ENCODE measurements at regions not wholly inside any gene's neighbourhood (a gene's known extent, or its start where the extent isn't known, plus 50 kb on each side); places are given as distances from the start of the nearest gene placed in this dataset.

GRCh38 chr4:54588404-54588803, 69.4 kb upstream of the KIT start (continued):
- TF ChIP-seq ZNF143 (CRISPR knock-in tag; IDR thresholded peaks at IDR 0.05) (no peak), HDAC1 (IDR thresholded peaks at IDR 0.05) (no peak), NR2C1 (IDR thresholded peaks at IDR 0.05) (no peak), NR2C1 (tag; IDR thresholded peaks at IDR 0.05) (no peak), BRD4 (IDR thresholded peaks at IDR 0.05) (no peak), ZBTB2 (IDR thresholded peaks at IDR 0.05) (no peak), ZNF184 (CRISPR knock-in tag; IDR thresholded peaks at IDR 0.05) (no peak), PHF8 (IDR thresholded peaks at IDR 0.05; ENCODE audit: borderline replicate concordance, low read length) (no peak), THRB (CRISPR knock-in tag; conservative IDR thresholded peaks at IDR 0.05) (no peak), POU5F1 (IDR thresholded peaks at IDR 0.05; ENCODE audit: borderline replicate concordance, low read depth, low read length, partially characterized antibody) (no peak), ZFPM2 (CRISPR knock-in tag; IDR thresholded peaks at IDR 0.05) (no peak), ZNF76 (CRISPR knock-in tag; IDR thresholded peaks at IDR 0.05; ENCODE audit: borderline replicate concordance) (no peak), HOMEZ (CRISPR knock-in tag; IDR thresholded peaks at IDR 0.05) (no peak), CGGBP1 (CRISPR knock-in tag; IDR thresholded peaks at IDR 0.05) (no peak), TAF1 (IDR thresholded peaks at IDR 0.05; ENCODE audit: control insufficient read depth, extremely low read depth, insufficient read depth, low read length, severe bottlenecking) (no peak), SMARCA4 (IDR thresholded peaks at IDR 0.05) (peak; percentile 90), TEAD2 (tag; IDR thresholded peaks at IDR 0.05) (no peak), ZNF780A (CRISPR knock-in tag; IDR thresholded peaks at IDR 0.05) (no peak), ZNF263 (CRISPR knock-in tag; IDR thresholded peaks at IDR 0.05; ENCODE audit: borderline replicate concordance) (no peak), SOX6 (IDR thresholded peaks at IDR 0.05) (peak; percentile 89), CBFA2T3 (IDR thresholded peaks at IDR 0.05) (peak; percentile 93), ZFP1 (CRISPR knock-in tag; IDR thresholded peaks at IDR 0.05) (no peak), ZNF764 (CRISPR knock-in tag; IDR thresholded peaks at IDR 0.05; ENCODE audit: low read depth) (no peak), ATF3 (IDR thresholded peaks at IDR 0.05) (peak; percentile 66; the same call in 1 of the 2 replicates), ATF3 (CRISPR knock-in tag; conservative IDR thresholded peaks at IDR 0.05) (no peak)
